NB4 (cell line): ENCODE measurements at regions not wholly inside any gene's neighbourhood (a gene's known extent, or its start where the extent isn't known, plus 50 kb on each side); places are given as distances from the start of the nearest gene placed in this dataset.

Experiments used
- MYC ChIP-seq: IDR thresholded peaks from 2 replicates; pipeline ENCODE4 v1.6.1; 2011; ENCODE audit warnings: low read depth, low read length
- POLR2A ChIP-seq: IDR thresholded peaks from 2 replicates; pipeline ENCODE4 v1.6.1; 2011; ENCODE audit warnings: mild to moderate bottlenecking; ENCODE audit not compliant: insufficient read length; ENCODE audit errors: extremely low read depth
- TF ChIP-seq, protein P1 (sequence below): IDR thresholded peaks from one replicate; pipeline ENCODE4 v1.5.1; 2012; ENCODE audit warnings: low read depth, low read length
- TF ChIP-seq, protein P2 (sequence below): IDR thresholded peaks from 2 replicates; pipeline ENCODE4 v1.6.1; 2011; ENCODE audit warnings: low read depth, low read length

DNA sequence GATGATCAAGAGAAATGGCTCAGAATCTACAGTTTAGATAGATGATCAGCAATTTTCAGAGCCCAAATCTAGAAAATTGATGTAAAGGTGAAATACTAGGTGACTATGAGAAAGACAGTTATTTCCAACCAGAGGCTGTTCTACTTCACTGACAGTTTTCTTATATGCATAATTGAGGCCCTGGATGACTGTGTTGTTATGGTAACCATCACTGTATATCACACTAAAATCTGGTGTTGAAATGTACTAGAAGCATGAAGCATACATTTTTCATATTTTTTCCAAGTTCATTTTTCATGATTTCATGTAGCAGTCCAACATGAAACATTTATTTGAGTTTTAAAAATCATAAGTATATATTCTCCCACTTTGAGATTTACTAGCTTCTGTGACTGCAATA, 87.4 kb downstream of the ATXN3L start:
- TF ChIP-seq, protein P1, sequence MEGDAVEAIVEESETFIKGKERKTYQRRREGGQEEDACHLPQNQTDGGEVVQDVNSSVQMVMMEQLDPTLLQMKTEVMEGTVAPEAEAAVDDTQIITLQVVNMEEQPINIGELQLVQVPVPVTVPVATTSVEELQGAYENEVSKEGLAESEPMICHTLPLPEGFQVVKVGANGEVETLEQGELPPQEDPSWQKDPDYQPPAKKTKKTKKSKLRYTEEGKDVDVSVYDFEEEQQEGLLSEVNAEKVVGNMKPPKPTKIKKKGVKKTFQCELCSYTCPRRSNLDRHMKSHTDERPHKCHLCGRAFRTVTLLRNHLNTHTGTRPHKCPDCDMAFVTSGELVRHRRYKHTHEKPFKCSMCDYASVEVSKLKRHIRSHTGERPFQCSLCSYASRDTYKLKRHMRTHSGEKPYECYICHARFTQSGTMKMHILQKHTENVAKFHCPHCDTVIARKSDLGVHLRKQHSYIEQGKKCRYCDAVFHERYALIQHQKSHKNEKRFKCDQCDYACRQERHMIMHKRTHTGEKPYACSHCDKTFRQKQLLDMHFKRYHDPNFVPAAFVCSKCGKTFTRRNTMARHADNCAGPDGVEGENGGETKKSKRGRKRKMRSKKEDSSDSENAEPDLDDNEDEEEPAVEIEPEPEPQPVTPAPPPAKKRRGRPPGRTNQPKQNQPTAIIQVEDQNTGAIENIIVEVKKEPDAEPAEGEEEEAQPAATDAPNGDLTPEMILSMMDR = no peak
- no peak for TF ChIP-seq POLR2A
- TF ChIP-seq, protein P2, sequence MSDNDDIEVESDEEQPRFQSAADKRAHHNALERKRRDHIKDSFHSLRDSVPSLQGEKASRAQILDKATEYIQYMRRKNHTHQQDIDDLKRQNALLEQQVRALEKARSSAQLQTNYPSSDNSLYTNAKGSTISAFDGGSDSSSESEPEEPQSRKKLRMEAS = no peak
- TF ChIP-seq MYC = no peak
